Muscle of leg (tissue), 3 donors: ENCODE measurements at regions not wholly inside any gene's neighbourhood (a gene's known extent, or its start where the extent isn't known, plus 50 kb on each side); places are given as distances from the start of the nearest gene placed in this dataset.
A peak's percentile ranks its signal among the peaks of the same experiment; 100 is the strongest.

ENCODE experiments used
- DNase-seq: peaks from one replicate; pipeline ENCODE4 v3.0.0; 2013
- H3K27ac ChIP-seq: one replicate; pipeline ENCODE4 v1.5.1; 2013; ENCODE audit warnings: mild to moderate bottlenecking, low read length, control low read depth
- H3K27me3 ChIP-seq: one replicate; pipeline ENCODE4 v1.6.1; 2013; ENCODE audit warnings: low read length; ENCODE audit not compliant: control insufficient read depth, insufficient read depth
- H3K36me3 ChIP-seq: one replicate; pipeline ENCODE4 v1.6.1; 2013; ENCODE audit warnings: low read length; ENCODE audit not compliant: control insufficient read depth, insufficient read depth
- H3K4me1 ChIP-seq: one replicate; pipeline ENCODE4 v1.6.1; 2013; ENCODE audit warnings: low read length; ENCODE audit not compliant: control insufficient read depth, insufficient read depth
- H3K4me3 ChIP-seq: one replicate; pipeline ENCODE4 v1.5.1; 2013; ENCODE audit warnings: low read length, control low read depth
- H3K9me3 ChIP-seq: replicated peaks from 2 replicates; pipeline ENCODE4 v1.6.1; 2013; ENCODE audit warnings: low read depth, low read length; ENCODE audit not compliant: control insufficient read depth
- WGBS: methylation state at CpG from one replicate; pipeline ENCODE4 v1.1.5; 2013; ENCODE audit warnings: missing lambda C conversion rate; ENCODE audit not compliant: insufficient coverage; 5-methylcytosine and 5-hydroxymethylcytosine counted together

- Histone ChIP-seq H3K4me1 (no peaks in the 10 kb centered on the region), H3K27ac (no peak overlapping the region), H3K4me3 (no peak overlapping the region), H3K9me3 (no peaks in the 10 kb centered on the region), H3K36me3 (no peaks in the 10 kb centered on the region), H3K27me3 (no peaks in the 10 kb centered on the region)
- no peak for DNase-seq
- no CpG with 5 or more reads among the region's 2 CpGs for WGBS
Observed at GRCh38 chr15:91592567-91592966, 260.9 kb upstream of the SLCO3A1 start.

- DNase-seq, result no peak
- no peak overlapping the region for H3K27ac ChIP-seq
- no peaks in the 10 kb centered on the region for H3K4me1 ChIP-seq
- H3K4me3 ChIP-seq, result no peak overlapping the region
- no peaks in the 10 kb centered on the region for H3K36me3 ChIP-seq
- no peaks in the 10 kb centered on the region for H3K9me3 ChIP-seq
- H3K27me3 ChIP-seq, result peaks cover 1% of the 10 kb centered on the region
Observed at GRCh38 chr15:91593067-91593466, 260.4 kb upstream of the SLCO3A1 start.

GRCh38 chr15:91593653-91594052, 259.9 kb upstream of the SLCO3A1 start:
- WGBS, result no CpG with 5 or more reads among the region's 1 CpG
- peaks cover 4% of the 10 kb centered on the region for H3K27me3 ChIP-seq
- H3K9me3 ChIP-seq, result no peaks in the 10 kb centered on the region
- no peak for DNase-seq
- no peaks in the 10 kb centered on the region for H3K4me1 ChIP-seq
- H3K27ac ChIP-seq, result no peak overlapping the region
- no peaks in the 10 kb centered on the region for H3K36me3 ChIP-seq
- no peak overlapping the region for H3K4me3 ChIP-seq

GRCh38 chr15:91599261-91599660, 254.2 kb upstream of the SLCO3A1 start:
- WGBS, result 25% methylated on average over 2 of the region's 3 CpGs
- H3K4me1 ChIP-seq, result no peaks in the 10 kb centered on the region
- H3K27ac ChIP-seq, result no peak overlapping the region
- no peaks in the 10 kb centered on the region for H3K36me3 ChIP-seq
- DNase-seq, result no peak
- no peak overlapping the region for H3K4me3 ChIP-seq
- peaks cover 4% of the 10 kb centered on the region for H3K27me3 ChIP-seq
- H3K9me3 ChIP-seq, result no peaks in the 10 kb centered on the region

GRCh38 chr15:91603384-91604080, 250.0 kb upstream of the SLCO3A1 start:
- no peak overlapping the region for H3K27ac ChIP-seq
- no peak for DNase-seq
- no peaks in the 10 kb centered on the region for H3K4me1 ChIP-seq
- WGBS, result 20% methylated on average over 1 of the region's 4 CpGs
- H3K36me3 ChIP-seq, result no peaks in the 10 kb centered on the region
- no peaks in the 10 kb centered on the region for H3K9me3 ChIP-seq
- H3K27me3 ChIP-seq, result peaks cover 1% of the 10 kb centered on the region
- no peak overlapping the region for H3K4me3 ChIP-seq

- no peaks in the 10 kb centered on the region for H3K4me1 ChIP-seq
- no CpG with 5 or more reads among the region's 5 CpGs for WGBS
- no peaks in the 10 kb centered on the region for H3K27me3 ChIP-seq
- H3K36me3 ChIP-seq, result no peaks in the 10 kb centered on the region
- H3K4me3 ChIP-seq, result no peak overlapping the region
- no peak overlapping the region for H3K27ac ChIP-seq
- H3K9me3 ChIP-seq, result no peaks in the 10 kb centered on the region
- no peak for DNase-seq
Observed at GRCh38 chr15:91604122-91604521, 249.4 kb upstream of the SLCO3A1 start.

- Histone ChIP-seq H3K4me3 (no peak overlapping the region), H3K36me3 (no peaks in the 10 kb centered on the region), H3K27me3 (no peaks in the 10 kb centered on the region), H3K4me1 (no peaks in the 10 kb centered on the region), H3K27ac (no peak overlapping the region), H3K9me3 (no peaks in the 10 kb centered on the region)
- no peak for DNase-seq
- no CpG with 5 or more reads among the region's 2 CpGs for WGBS
Observed at GRCh38 chr15:91605576-91605975, 247.9 kb upstream of the SLCO3A1 start.

- Histone ChIP-seq H3K9me3 (no peaks in the 10 kb centered on the region), H3K36me3 (no peaks in the 10 kb centered on the region), H3K27ac (no peak overlapping the region), H3K4me3 (no peak overlapping the region), H3K4me1 (no peaks in the 10 kb centered on the region), H3K27me3 (peaks cover 2% of the 10 kb centered on the region)
- WGBS, result 56% methylated on average over 7 of the region's 8 CpGs
- DNase-seq, result no peak
Observed at GRCh38 chr15:91609231-91609630, 244.3 kb upstream of the SLCO3A1 start.

- Histone ChIP-seq H3K27me3 (peaks cover 2% of the 10 kb centered on the region), H3K36me3 (no peaks in the 10 kb centered on the region), H3K4me3 (no peak overlapping the region), H3K27ac (no peak overlapping the region), H3K4me1 (no peaks in the 10 kb centered on the region), H3K9me3 (no peaks in the 10 kb centered on the region)
- WGBS, result 42% methylated on average over 9 of the region's 12 CpGs
- peak; percentile 90 for DNase-seq
Observed at GRCh38 chr15:91609966-91610365, 243.5 kb upstream of the SLCO3A1 start.

GRCh38 chr15:91611561-91612323, 241.8 kb upstream of the SLCO3A1 start:
- 71% methylated on average over 9 of the region's 10 CpGs for WGBS
- Histone ChIP-seq H3K36me3 (no peaks in the 10 kb centered on the region), H3K9me3 (no peaks in the 10 kb centered on the region), H3K4me1 (no peaks in the 10 kb centered on the region), H3K27ac (no peak overlapping the region), H3K4me3 (no peak overlapping the region), H3K27me3 (peaks cover 2% of the 10 kb centered on the region)
- DNase-seq, result no peak
